DMS53 treated with DMSO at 0.1 percent for 48 hours (cell line): ENCODE measurements at regions not wholly inside any gene's neighbourhood (a gene's known extent, or its start where the extent isn't known, plus 50 kb on each side); places are given as distances from the start of the nearest gene placed in this dataset.
A peak's percentile ranks its signal among the peaks of the same experiment; 100 is the strongest.
"Not testable (repeated sequence)": the region's sequence is repeated elsewhere in the genome, so short reads cannot be mapped to it uniquely, and the experiment has no call there.

Experiments
- DNase-seq: peaks from one replicate; lab custom pipeline; 2025; ENCODE audit not compliant: unreplicated experiment; lab: John Stamatoyannopoulos, UW

- no peak for DNase-seq
Measured at GRCh38 chr14:27686137-27686536, 1080.5 kb upstream of the FOXG1 start.

GRCh38 chr14:27688841-27689444 lies 1077.6 kb upstream of the FOXG1 start:
- DNase-seq: no peak

GRCh38 chr14:27712364-27712763 lies 1054.2 kb upstream of the FOXG1 start:
- DNase-seq: no peak

- DNase-seq: no peak
Measured at GRCh38 chr14:27715561-27715960, 1051.0 kb upstream of the FOXG1 start.

GRCh38 chr14:27721760-27722159 lies 1044.8 kb upstream of the FOXG1 start:
- no peak for DNase-seq

GRCh38 chr14:27725482-27725881 lies 1041.1 kb upstream of the FOXG1 start:
- DNase-seq: no peak

- no peak for DNase-seq
Measured at GRCh38 chr14:27727251-27727770, 1039.3 kb upstream of the FOXG1 start.

GRCh38 chr14:27730204-27730603 lies 1036.4 kb upstream of the FOXG1 start:
- peak; percentile 41 for DNase-seq

GRCh38 chr14:27739657-27740156 lies 1026.9 kb upstream of the FOXG1 start:
- peak; percentile 85 for DNase-seq

GRCh38 chr14:27750114-27750513 lies 1016.5 kb upstream of the FOXG1 start:
- DNase-seq: no peak

GRCh38 chr14:27757642-27758041 lies 1008.9 kb upstream of the FOXG1 start:
- DNase-seq: not testable (repeated sequence)

- DNase-seq: not testable (repeated sequence)
Measured at GRCh38 chr14:27760367-27760766, 1006.2 kb upstream of the FOXG1 start.

- not testable (repeated sequence) for DNase-seq
Measured at GRCh38 chr14:27799066-27800028, 967.2 kb upstream of the FOXG1 start.

- DNase-seq: not testable (repeated sequence)
Measured at GRCh38 chr14:27817746-27818430, 948.7 kb upstream of the FOXG1 start.

GRCh38 chr14:27826149-27826548 lies 940.4 kb upstream of the FOXG1 start:
- DNase-seq: not testable (repeated sequence)

- DNase-seq: not testable (repeated sequence)
Measured at GRCh38 chr14:27831978-27832377, 934.6 kb upstream of the FOXG1 start.

GRCh38 chr14:27833001-27833400 lies 933.6 kb upstream of the FOXG1 start:
- not testable (repeated sequence) for DNase-seq

GRCh38 chr14:27836386-27836785 lies 930.2 kb upstream of the FOXG1 start:
- DNase-seq: no peak

- DNase-seq: no peak
Measured at GRCh38 chr14:27845241-27845850, 921.2 kb upstream of the FOXG1 start.

GRCh38 chr14:27845902-27846301 lies 920.7 kb upstream of the FOXG1 start:
- no peak for DNase-seq

- DNase-seq: not testable (repeated sequence)
Measured at GRCh38 chr14:27847480-27847879, 919.1 kb upstream of the FOXG1 start.
